ENCODE measurements at regions not wholly inside any gene's neighbourhood (a gene's known extent, or its start where the extent isn't known, plus 50 kb on each side); places are given as distances from the start of the nearest gene placed in this dataset.
"Not testable (repeated sequence)": the region's sequence is repeated elsewhere in the genome, so short reads cannot be mapped to it uniquely, and the experiment has no call there.

DNA sequence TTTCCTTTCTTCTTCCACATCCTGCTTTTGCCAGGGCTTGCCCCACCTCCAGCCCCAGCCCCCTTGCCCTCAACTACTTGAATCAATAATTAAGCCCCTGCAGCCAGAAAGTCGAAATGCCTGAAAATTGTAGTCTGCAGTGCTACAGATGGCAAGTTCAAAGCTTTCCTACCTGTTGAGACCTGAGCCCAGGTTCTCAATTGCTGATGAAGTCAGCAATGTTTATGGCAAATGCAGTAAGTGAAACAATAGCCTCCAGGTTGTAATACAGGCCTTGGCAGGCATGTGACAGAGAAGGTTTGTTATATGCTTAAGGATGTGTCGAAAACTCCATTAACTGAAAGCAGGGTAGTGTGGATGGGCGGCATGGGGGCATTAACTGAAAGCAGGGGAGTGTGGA, 181.1 kb upstream of the SESN3 start:
- no peak for ATAC-seq
- WGBS, 2 donors: 61 to 68% methylated on average over 3 of the region's 3 CpGs
- Histone ChIP-seq H3K27me3 (no peaks in the 10 kb centered on the region), H3K27ac (no peak overlapping the region), H3K4me3 (no peak overlapping the region), H3K36me3 (no peaks in the 10 kb centered on the region), H3K9me3 (no peaks in the 10 kb centered on the region), H3K4me1 (no peaks in the 10 kb centered on the region)
- TF ChIP-seq, protein P1, sequence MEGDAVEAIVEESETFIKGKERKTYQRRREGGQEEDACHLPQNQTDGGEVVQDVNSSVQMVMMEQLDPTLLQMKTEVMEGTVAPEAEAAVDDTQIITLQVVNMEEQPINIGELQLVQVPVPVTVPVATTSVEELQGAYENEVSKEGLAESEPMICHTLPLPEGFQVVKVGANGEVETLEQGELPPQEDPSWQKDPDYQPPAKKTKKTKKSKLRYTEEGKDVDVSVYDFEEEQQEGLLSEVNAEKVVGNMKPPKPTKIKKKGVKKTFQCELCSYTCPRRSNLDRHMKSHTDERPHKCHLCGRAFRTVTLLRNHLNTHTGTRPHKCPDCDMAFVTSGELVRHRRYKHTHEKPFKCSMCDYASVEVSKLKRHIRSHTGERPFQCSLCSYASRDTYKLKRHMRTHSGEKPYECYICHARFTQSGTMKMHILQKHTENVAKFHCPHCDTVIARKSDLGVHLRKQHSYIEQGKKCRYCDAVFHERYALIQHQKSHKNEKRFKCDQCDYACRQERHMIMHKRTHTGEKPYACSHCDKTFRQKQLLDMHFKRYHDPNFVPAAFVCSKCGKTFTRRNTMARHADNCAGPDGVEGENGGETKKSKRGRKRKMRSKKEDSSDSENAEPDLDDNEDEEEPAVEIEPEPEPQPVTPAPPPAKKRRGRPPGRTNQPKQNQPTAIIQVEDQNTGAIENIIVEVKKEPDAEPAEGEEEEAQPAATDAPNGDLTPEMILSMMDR (IDR thresholded peaks at IDR 0.05): no peak
- no peak for FAIRE-seq
- no peak for DNase-seq
- intact Hi-C loops (cut with DNase I): no loop called here

GRCh38 chr11:95410707-95411106, 179.7 kb upstream of the SESN3 start:
- H3K9me3 ChIP-seq; intact Hi-C loops (cut with DNase I); DNase-seq; H3K36me3 ChIP-seq; ATAC-seq; H3K4me1 ChIP-seq; H3K4me3 ChIP-seq; H3K27ac ChIP-seq; H3K27me3 ChIP-seq; FAIRE-seq: not testable (repeated sequence)

DNA sequence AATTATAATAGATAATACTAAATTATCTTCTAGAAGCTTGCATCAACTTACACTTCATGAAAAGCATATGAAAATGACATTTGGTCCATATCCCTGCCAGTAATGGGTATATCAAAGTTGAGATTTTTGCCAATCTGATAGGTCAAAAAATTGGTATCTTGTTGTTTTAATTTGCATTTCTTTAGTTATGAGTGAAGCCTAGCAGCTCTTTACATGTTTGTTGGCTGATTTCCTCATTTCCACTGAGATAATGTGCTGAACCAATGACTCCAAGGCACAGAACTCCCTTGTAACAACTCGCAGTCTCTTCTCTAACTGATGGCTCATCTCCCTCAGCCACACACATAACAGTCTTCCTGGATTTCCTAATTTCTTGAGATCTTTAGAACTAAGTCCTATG, 175.3 kb upstream of the SESN3 start:
- no peak for ATAC-seq
- TF ChIP-seq, protein P1 (IDR thresholded peaks at IDR 0.05): no peak
- intact Hi-C loops (cut with DNase I): no loop called here
- Histone ChIP-seq H3K4me1 (no peaks in the 10 kb centered on the region), H3K27ac (no peak overlapping the region), H3K9me3 (no peaks in the 10 kb centered on the region), H3K4me3 (no peak overlapping the region), H3K27me3 (peaks cover 0 to 4% (median 0%) of the 10 kb centered on the region in 4 donors), H3K36me3 (no peaks in the 10 kb centered on the region)
- FAIRE-seq: no peak
- 85 to 91% methylated on average over 1 of the region's 1 CpG for WGBS, 2 donors
- DNase-seq: no peak

DNA sequence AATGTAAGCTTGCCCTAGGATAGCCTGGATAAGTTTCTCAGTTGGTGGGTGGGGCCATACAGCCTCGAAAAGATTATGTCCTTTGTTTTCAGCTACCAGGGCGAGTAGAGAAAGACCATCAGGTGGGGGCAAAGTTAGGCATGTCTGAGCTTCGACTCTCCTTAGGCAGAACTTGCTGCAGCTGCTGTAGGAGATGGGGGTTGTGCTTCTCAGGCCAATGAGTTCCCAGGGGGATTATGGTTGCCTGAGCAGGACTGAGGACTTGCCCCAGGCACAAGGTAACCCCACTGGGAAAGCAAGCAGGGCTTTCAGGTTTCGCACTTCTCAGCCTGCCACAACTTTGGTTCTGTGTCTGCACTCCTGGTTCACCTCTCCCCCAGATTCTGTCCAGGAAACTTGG, 173.4 kb upstream of the SESN3 start:
- Histone ChIP-seq H3K4me3 (no peak overlapping the region), H3K36me3 (no peaks in the 10 kb centered on the region), H3K27me3 (peaks cover 0 to 4% (median 0%) of the 10 kb centered on the region in 4 donors), H3K9me3 (no peaks in the 10 kb centered on the region), H3K4me1 (no peaks in the 10 kb centered on the region), H3K27ac (no peak overlapping the region)
- intact Hi-C loops (cut with DNase I): no loop called here
- 60% methylated on average over 4 of the region's 4 CpGs for WGBS, 2 donors
- no peak for DNase-seq
- TF ChIP-seq, protein P1 (IDR thresholded peaks at IDR 0.05): no peak
- FAIRE-seq: no peak
- no peak for ATAC-seq

GRCh38 chr11:95398437-95399112, 167.6 kb upstream of the SESN3 start:
- no peak for FAIRE-seq
- Histone ChIP-seq H3K27ac (no peak overlapping the region), H3K4me1 (no peaks in the 10 kb centered on the region), H3K9me3 (no peaks in the 10 kb centered on the region), H3K36me3 (no peaks in the 10 kb centered on the region), H3K4me3 (no peak overlapping the region), H3K27me3 (peaks cover 0 to 3% (median 0%) of the 10 kb centered on the region in 4 donors)
- intact Hi-C loops (cut with DNase I): no loop called here
- TF ChIP-seq, protein P1 (IDR thresholded peaks at IDR 0.05): no peak
- WGBS, 2 donors: 89 to 90% methylated on average over 3 of the region's 3 CpGs
- DNase-seq: no peak
- no peak for ATAC-seq

All from pancreas (tissue), 10 donors.